Thymus (tissue), 11 donors: ENCODE measurements at regions not wholly inside any gene's neighbourhood (a gene's known extent, or its start where the extent isn't known, plus 50 kb on each side); places are given as distances from the start of the nearest gene placed in this dataset.

Experiments
- DNase-seq, 9 donors: peaks; one replicate each; pipeline ENCODE4 v3.0.0-alpha.2; 2013; ENCODE audit warnings: low spot score in 9 of 9, low read depth in 6 of 9, missing footprints in 1 of 9
- H3K27ac ChIP-seq, 2 donors: one replicate each; pipeline ENCODE4 v1.5.1; 2013; ENCODE audit warnings: control low read depth in 1 of 2, low read depth in 1 of 2, low read length in 1 of 2, mild to moderate bottlenecking in 1 of 2, moderate library complexity in 1 of 2
- H3K27me3 ChIP-seq, 2 donors: one replicate each; pipeline ENCODE4 v1.5.1; 2013; ENCODE audit warnings: low read length in 1 of 2; ENCODE audit not compliant: control insufficient read depth in 2 of 2, insufficient read depth in 1 of 2
- H3K36me3 ChIP-seq, 2 donors: one replicate each; pipeline ENCODE4 v1.5.1; 2013; ENCODE audit warnings: low read length in 1 of 2, mild to moderate bottlenecking in 1 of 2, moderate library complexity in 1 of 2; ENCODE audit not compliant: control insufficient read depth in 2 of 2, insufficient read depth in 2 of 2
- H3K4me1 ChIP-seq, 2 donors: one replicate each; pipeline ENCODE4 v1.5.1; 2013; ENCODE audit warnings: low read length in 2 of 2; ENCODE audit not compliant: control insufficient read depth in 2 of 2, insufficient read depth in 2 of 2
- H3K4me3 ChIP-seq, 2 donors: one replicate each; pipeline ENCODE4 v1.5.1; 2013; ENCODE audit warnings: low read length in 2 of 2, control low read depth in 1 of 2, mild to moderate bottlenecking in 1 of 2
- H3K9me3 ChIP-seq, 2 donors: one replicate each; pipeline ENCODE4 v1.5.1; 2013; ENCODE audit warnings: low read length in 1 of 2, mild to moderate bottlenecking in 1 of 2; ENCODE audit not compliant: control insufficient read depth in 2 of 2, insufficient read depth in 1 of 2
- WGBS: extraction: QIAGEN DNeasy Blood & Tissue Kit; methylation state at CpG from one replicate; pipeline ENCODE4 v1.1.7; 2013; 5-methylcytosine and 5-hydroxymethylcytosine counted together
- donor health status: healthy.

- Histone ChIP-seq H3K36me3 (no peaks in the 10 kb centered on the region), H3K4me3 (no peak overlapping the region), H3K27ac (no peak overlapping the region), H3K4me1 (peaks cover 2 to 9% of the 10 kb centered on the region in 2 donors), H3K9me3 (no peaks in the 10 kb centered on the region), H3K27me3 (no peaks in the 10 kb centered on the region)
- WGBS, result 88% methylated on average over 6 of the region's 6 CpGs
- DNase-seq, result peak in 3 of 9 donors; percentile 4 to 28 (median 8)
These were observed 96.4 kb upstream of the PPP2R5A start for GRCh38 chr1:212188599-212189351.

GRCh38 chr1:212189352-212189738 is 95.9 kb upstream of the PPP2R5A start:
- no peak overlapping the region for H3K4me3 ChIP-seq
- 79% methylated on average over 3 of the region's 3 CpGs for WGBS
- H3K27me3 ChIP-seq, result no peaks in the 10 kb centered on the region
- H3K9me3 ChIP-seq, result no peaks in the 10 kb centered on the region
- peaks cover 2 to 9% of the 10 kb centered on the region in 2 donors for H3K4me1 ChIP-seq
- no peaks in the 10 kb centered on the region for H3K36me3 ChIP-seq
- H3K27ac ChIP-seq, result no peak overlapping the region
- DNase-seq, result no peak

GRCh38 chr1:212190169-212190568 is 95.0 kb upstream of the PPP2R5A start:
- peaks cover 2 to 9% of the 10 kb centered on the region in 2 donors for H3K4me1 ChIP-seq
- no peaks in the 10 kb centered on the region for H3K36me3 ChIP-seq
- peaks cover 1% of the 10 kb centered on the region in 2 donors for H3K9me3 ChIP-seq
- H3K27me3 ChIP-seq, result no peaks in the 10 kb centered on the region
- WGBS, result 95% methylated on average over 17 of the region's 17 CpGs
- no peak for DNase-seq
- no peak overlapping the region for H3K27ac ChIP-seq
- H3K4me3 ChIP-seq, result no peak overlapping the region

- peaks cover 2 to 9% of the 10 kb centered on the region in 2 donors for H3K4me1 ChIP-seq
- no peak for DNase-seq
- H3K4me3 ChIP-seq, result no peak overlapping the region
- peaks cover 3 to 7% of the 10 kb centered on the region in 2 donors for H3K9me3 ChIP-seq
- no peaks in the 10 kb centered on the region for H3K27me3 ChIP-seq
- no peak overlapping the region for H3K27ac ChIP-seq
- WGBS, result 69% methylated on average over 2 of the region's 2 CpGs
- H3K36me3 ChIP-seq, result no peaks in the 10 kb centered on the region
These were observed 92.8 kb upstream of the PPP2R5A start for GRCh38 chr1:212192261-212192998.

GRCh38 chr1:212196355-212196754 is 88.9 kb upstream of the PPP2R5A start:
- DNase-seq, result no peak

GRCh38 chr1:212201461-212201860 is 83.7 kb upstream of the PPP2R5A start:
- no peaks in the 10 kb centered on the region for H3K27me3 ChIP-seq
- DNase-seq, result no peak
- no peak overlapping the region for H3K4me3 ChIP-seq
- H3K27ac ChIP-seq, result no peak overlapping the region
- H3K4me1 ChIP-seq, result no peaks in the 10 kb centered on the region
- no peaks in the 10 kb centered on the region for H3K9me3 ChIP-seq
- 49% methylated on average over 3 of the region's 3 CpGs for WGBS
- H3K36me3 ChIP-seq, result no peaks in the 10 kb centered on the region

More at GRCh38 chr1:212196355-212196754, 88.9 kb upstream of the PPP2R5A start:
- Histone ChIP-seq H3K4me1 (no peaks in the 10 kb centered on the region), H3K4me3 (no peak overlapping the region), H3K27ac (no peak overlapping the region), H3K36me3 (no peaks in the 10 kb centered on the region), H3K9me3 (peaks cover 3 to 7% of the 10 kb centered on the region in 2 donors), H3K27me3 (no peaks in the 10 kb centered on the region)
- WGBS, result 98% methylated on average over 3 of the region's 3 CpGs

- Histone ChIP-seq H3K36me3 (no peaks in the 10 kb centered on the region), H3K9me3 (no peaks in the 10 kb centered on the region), H3K4me3 (no peak overlapping the region), H3K27ac (no peak overlapping the region), H3K27me3 (no peaks in the 10 kb centered on the region), H3K4me1 (no peaks in the 10 kb centered on the region)
- DNase-seq, result no peak
- 98% methylated on average over 3 of the region's 3 CpGs for WGBS
These were observed 81.6 kb upstream of the PPP2R5A start for GRCh38 chr1:212203630-212204029.

- no peaks in the 10 kb centered on the region for H3K4me1 ChIP-seq
- H3K9me3 ChIP-seq, result no peaks in the 10 kb centered on the region
- H3K4me3 ChIP-seq, result no peak overlapping the region
- no peak for DNase-seq
- WGBS, result 98% methylated on average over 1 of the region's 1 CpG
- no peak overlapping the region for H3K27ac ChIP-seq
- no peaks in the 10 kb centered on the region for H3K36me3 ChIP-seq
- H3K27me3 ChIP-seq, result no peaks in the 10 kb centered on the region
These were observed 80.2 kb upstream of the PPP2R5A start for GRCh38 chr1:212205006-212205405.

GRCh38 chr1:212205843-212206242 is 79.4 kb upstream of the PPP2R5A start:
- WGBS, result 97% methylated on average over 5 of the region's 5 CpGs
- DNase-seq, result peak in 2 of 9 donors; percentile 21 to 34
- H3K27ac ChIP-seq, result no peak overlapping the region

More at GRCh38 chr1:212205843-212206242, 79.4 kb upstream of the PPP2R5A start:
- H3K4me1 ChIP-seq, result no peaks in the 10 kb centered on the region
- H3K9me3 ChIP-seq, result no peaks in the 10 kb centered on the region
- no peaks in the 10 kb centered on the region for H3K27me3 ChIP-seq
- H3K36me3 ChIP-seq, result no peaks in the 10 kb centered on the region
- H3K4me3 ChIP-seq, result no peak overlapping the region
